ENCODE measurements at regions not wholly inside any gene's neighbourhood (a gene's known extent, or its start where the extent isn't known, plus 50 kb on each side); places are given as distances from the start of the nearest gene placed in this dataset.
"Not testable (repeated sequence)": the region's sequence is repeated elsewhere in the genome, so short reads cannot be mapped to it uniquely, and the experiment has no call there.

GRCh38 chr3:25957026-25957425 is 167.1 kb downstream of the OXSM start:
- DNase-seq = no peak

GRCh38 chr3:25960776-25961175 is 170.9 kb downstream of the OXSM start:
- no peak for DNase-seq

GRCh38 chr3:25962255-25962654 is 172.4 kb downstream of the OXSM start:
- DNase-seq = no peak

GRCh38 chr3:25964141-25964540 is 174.3 kb downstream of the OXSM start:
- no peak for DNase-seq

GRCh38 chr3:25967385-25967784 is 177.5 kb downstream of the OXSM start:
- DNase-seq = no peak

GRCh38 chr3:25971736-25972135 is 181.8 kb downstream of the OXSM start:
- DNase-seq = no peak

- no peak for DNase-seq
Observed at GRCh38 chr3:25973122-25973521, 183.2 kb downstream of the OXSM start.

GRCh38 chr3:25982756-25983155 is 192.9 kb downstream of the OXSM start:
- no peak for DNase-seq

GRCh38 chr3:25985621-25986020 is 195.7 kb downstream of the OXSM start:
- no peak for DNase-seq

GRCh38 chr3:25992606-25993005 is 202.7 kb downstream of the OXSM start:
- no peak for DNase-seq

- DNase-seq = no peak
Observed at GRCh38 chr3:26004172-26004571, 214.3 kb downstream of the OXSM start.

- DNase-seq = no peak
Observed at GRCh38 chr3:26011276-26011675, 221.4 kb downstream of the OXSM start.

GRCh38 chr3:26012241-26012745 is 222.4 kb downstream of the OXSM start:
- DNase-seq = no peak

GRCh38 chr3:26015752-26016151 is 225.9 kb downstream of the OXSM start:
- DNase-seq = no peak

- DNase-seq = no peak
Observed at GRCh38 chr3:26018889-26019288, 229.0 kb downstream of the OXSM start.

- DNase-seq = not testable (repeated sequence)
Observed at GRCh38 chr3:26024206-26024605, 234.3 kb downstream of the OXSM start.

GRCh38 chr3:26029321-26029720 is 239.4 kb downstream of the OXSM start:
- no peak for DNase-seq

- not testable (repeated sequence) for DNase-seq
Observed at GRCh38 chr3:26042126-26042525, 252.2 kb downstream of the OXSM start.

- no peak for DNase-seq
Observed at GRCh38 chr3:26049951-26050350, 260.1 kb downstream of the OXSM start.

- no peak for DNase-seq
Observed at GRCh38 chr3:26050776-26051175, 260.9 kb downstream of the OXSM start.

GRCh38 chr3:26058901-26059321 is 269.0 kb downstream of the OXSM start:
- no peak for DNase-seq

GRCh38 chr3:26061947-26062346 is 272.1 kb downstream of the OXSM start:
- DNase-seq = no peak

- no peak for DNase-seq
Observed at GRCh38 chr3:26064297-26064696, 274.4 kb downstream of the OXSM start.

GRCh38 chr3:26068890-26069289 is 279.0 kb downstream of the OXSM start:
- DNase-seq = no peak

GRCh38 chr3:26070854-26071253 is 281.0 kb downstream of the OXSM start:
- no peak for DNase-seq

GRCh38 chr3:26074080-26074479 is 284.2 kb downstream of the OXSM start:
- no peak for DNase-seq
